ENCODE measurements at regions not wholly inside any gene's neighbourhood (a gene's known extent, or its start where the extent isn't known, plus 50 kb on each side); places are given as distances from the start of the nearest gene placed in this dataset.

DNA sequence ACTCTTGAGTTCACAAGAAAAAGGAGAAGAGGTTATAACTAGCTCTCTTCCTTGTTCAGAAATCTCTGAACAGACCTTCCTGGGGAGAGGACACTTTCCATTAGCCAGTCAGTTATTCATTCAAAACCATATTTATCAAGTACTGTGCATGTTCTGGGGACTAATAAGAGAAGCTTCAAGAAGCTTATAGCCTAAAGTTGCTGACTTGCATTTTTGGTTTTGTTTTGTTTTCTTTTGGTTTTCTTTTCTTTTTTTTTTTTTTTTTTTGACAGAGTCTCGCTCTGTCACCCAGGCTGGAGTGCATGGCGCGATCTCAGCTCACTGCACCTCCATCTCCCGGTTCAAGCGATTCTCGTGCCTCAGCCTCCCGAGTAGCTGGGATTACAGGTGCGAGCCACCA is 471.4 kb downstream of the KLF12 start:
- no peaks in the 10 kb centered on the region for H3K36me3 ChIP-seq (ENCODE audit: control insufficient read depth, insufficient read depth, low read length)
- CTCF ChIA-PET: no interaction called here
- POLR2A ChIA-PET: no interaction called here
- no peak overlapping the region for H3K4me3 ChIP-seq (ENCODE audit: low read depth, low read length)
- TF ChIP-seq, protein P1, sequence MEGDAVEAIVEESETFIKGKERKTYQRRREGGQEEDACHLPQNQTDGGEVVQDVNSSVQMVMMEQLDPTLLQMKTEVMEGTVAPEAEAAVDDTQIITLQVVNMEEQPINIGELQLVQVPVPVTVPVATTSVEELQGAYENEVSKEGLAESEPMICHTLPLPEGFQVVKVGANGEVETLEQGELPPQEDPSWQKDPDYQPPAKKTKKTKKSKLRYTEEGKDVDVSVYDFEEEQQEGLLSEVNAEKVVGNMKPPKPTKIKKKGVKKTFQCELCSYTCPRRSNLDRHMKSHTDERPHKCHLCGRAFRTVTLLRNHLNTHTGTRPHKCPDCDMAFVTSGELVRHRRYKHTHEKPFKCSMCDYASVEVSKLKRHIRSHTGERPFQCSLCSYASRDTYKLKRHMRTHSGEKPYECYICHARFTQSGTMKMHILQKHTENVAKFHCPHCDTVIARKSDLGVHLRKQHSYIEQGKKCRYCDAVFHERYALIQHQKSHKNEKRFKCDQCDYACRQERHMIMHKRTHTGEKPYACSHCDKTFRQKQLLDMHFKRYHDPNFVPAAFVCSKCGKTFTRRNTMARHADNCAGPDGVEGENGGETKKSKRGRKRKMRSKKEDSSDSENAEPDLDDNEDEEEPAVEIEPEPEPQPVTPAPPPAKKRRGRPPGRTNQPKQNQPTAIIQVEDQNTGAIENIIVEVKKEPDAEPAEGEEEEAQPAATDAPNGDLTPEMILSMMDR (IDR thresholded peaks at IDR 0.05; ENCODE audit: insufficient read depth, low read depth, low read length): no peak
- peaks cover 1% of the 10 kb centered on the region; the same call in 1 of the 2 replicates for H3K27me3 ChIP-seq (ENCODE audit: control insufficient read depth, insufficient read depth, low read length)
- no peak for DNase-seq (ENCODE audit: low read depth)

DNA sequence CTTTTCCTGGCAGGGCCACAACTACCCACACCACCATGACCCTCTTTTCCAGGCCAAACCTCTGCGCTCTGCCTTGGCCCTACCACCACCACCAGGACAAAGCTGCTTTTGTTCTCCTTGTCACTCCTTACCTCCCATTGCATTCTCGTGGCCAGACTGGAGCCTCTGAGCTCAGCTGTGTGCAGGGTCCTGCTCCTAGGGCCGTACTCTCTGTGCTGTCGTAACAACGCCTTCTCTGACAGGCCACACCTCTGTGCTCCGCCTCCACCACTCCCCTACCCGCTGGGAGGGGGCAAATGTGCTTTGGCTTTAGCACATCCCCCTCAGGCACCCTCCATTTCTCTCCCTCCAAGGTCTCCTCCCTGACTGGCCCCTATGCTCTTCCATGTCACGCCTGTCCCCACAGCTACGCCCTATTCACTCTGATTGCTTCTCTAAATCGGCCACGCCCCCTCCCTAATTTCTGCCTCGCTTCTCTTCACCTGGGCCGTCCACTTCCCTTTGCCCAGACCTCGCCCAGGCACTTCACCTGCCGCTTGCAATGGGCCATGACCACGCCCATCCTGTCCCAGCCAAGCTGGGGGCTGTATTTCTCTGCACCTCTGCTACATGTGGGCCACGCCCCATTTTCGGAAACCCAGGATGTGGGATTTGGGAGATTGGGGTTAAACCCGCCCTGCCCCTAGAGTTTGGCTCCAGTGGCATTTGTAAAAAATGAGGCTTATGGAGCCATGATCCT is 472.3 kb downstream of the KLF12 start:
- CTCF ChIA-PET: no interaction called here

DNA sequence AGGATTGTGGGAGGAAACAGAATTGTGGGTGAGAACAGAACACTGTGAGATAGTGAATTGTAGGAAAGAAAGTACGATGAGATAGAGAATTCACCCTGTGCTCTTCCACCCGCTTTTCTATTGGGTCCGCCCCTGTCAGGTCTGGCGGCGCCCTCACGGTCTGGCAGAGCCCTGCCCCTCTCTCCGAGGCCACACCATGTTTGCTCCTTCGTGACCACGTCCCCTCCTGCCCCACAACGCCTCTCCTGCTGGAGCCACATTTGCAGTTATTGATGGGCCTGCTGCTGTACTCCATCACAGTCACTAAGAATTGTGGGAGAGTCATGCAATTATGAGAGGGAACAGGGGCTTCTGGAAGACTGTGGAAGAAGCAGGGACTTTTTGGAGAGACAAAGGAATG is 473.1 kb downstream of the KLF12 start:
- Histone ChIP-seq H3K27me3 (ENCODE audit: control insufficient read depth, insufficient read depth, low read length) (no peaks in the 10 kb centered on the region), H3K4me3 (ENCODE audit: low read depth, low read length) (no peak overlapping the region), H3K36me3 (ENCODE audit: control insufficient read depth, insufficient read depth, low read length) (no peaks in the 10 kb centered on the region)
- no peak for DNase-seq (ENCODE audit: low read depth)
- CTCF ChIA-PET: no interaction called here
- TF ChIP-seq, protein P1 (IDR thresholded peaks at IDR 0.05; ENCODE audit: insufficient read depth, low read depth, low read length): no peak
- POLR2A ChIA-PET: no interaction called here

More for the DNA sequence above, 472.3 kb downstream of the KLF12 start:
- no peaks in the 10 kb centered on the region for H3K27me3 ChIP-seq (ENCODE audit: control insufficient read depth, insufficient read depth, low read length)
- TF ChIP-seq, protein P1 (IDR thresholded peaks at IDR 0.05; ENCODE audit: insufficient read depth, low read depth, low read length): no peak
- no peaks in the 10 kb centered on the region for H3K36me3 ChIP-seq (ENCODE audit: control insufficient read depth, insufficient read depth, low read length)
- DNase-seq (ENCODE audit: low read depth): no peak
- POLR2A ChIA-PET: no interaction called here
- no peak overlapping the region for H3K4me3 ChIP-seq (ENCODE audit: low read depth, low read length)

DNA sequence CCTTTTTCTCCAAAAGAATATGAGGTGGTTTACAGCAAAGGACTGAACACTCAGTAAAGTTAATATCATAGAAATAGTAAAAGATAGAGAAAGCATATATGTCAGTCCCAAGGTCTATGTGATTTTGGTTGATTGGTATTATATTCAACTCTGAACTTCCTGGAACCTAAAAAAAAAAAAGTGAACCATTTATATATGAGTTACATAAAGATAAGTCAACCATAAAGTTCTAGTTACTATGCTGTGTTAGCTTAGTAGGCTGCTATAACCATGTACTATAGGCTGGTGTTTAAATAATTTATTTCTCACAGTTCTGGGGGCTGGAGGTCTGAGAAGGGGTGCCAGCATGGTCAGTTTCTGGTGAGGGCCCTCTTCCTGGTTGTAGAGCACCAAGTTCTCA is 475.6 kb downstream of the KLF12 start:
- TF ChIP-seq, protein P1 (IDR thresholded peaks at IDR 0.05; ENCODE audit: insufficient read depth, low read depth, low read length): no peak
- Histone ChIP-seq H3K4me3 (ENCODE audit: low read depth, low read length) (no peak overlapping the region), H3K27me3 (ENCODE audit: control insufficient read depth, insufficient read depth, low read length) (no peaks in the 10 kb centered on the region), H3K36me3 (ENCODE audit: control insufficient read depth, insufficient read depth, low read length) (no peaks in the 10 kb centered on the region)
- POLR2A ChIA-PET: no interaction called here
- DNase-seq (ENCODE audit: low read depth): no peak
- CTCF ChIA-PET: interaction anchor here (1.1 kb wide), 1 partner anchor 11 kb away, joined by 3 read pairs; no protein-coding TSS in a partner anchor

DNA sequence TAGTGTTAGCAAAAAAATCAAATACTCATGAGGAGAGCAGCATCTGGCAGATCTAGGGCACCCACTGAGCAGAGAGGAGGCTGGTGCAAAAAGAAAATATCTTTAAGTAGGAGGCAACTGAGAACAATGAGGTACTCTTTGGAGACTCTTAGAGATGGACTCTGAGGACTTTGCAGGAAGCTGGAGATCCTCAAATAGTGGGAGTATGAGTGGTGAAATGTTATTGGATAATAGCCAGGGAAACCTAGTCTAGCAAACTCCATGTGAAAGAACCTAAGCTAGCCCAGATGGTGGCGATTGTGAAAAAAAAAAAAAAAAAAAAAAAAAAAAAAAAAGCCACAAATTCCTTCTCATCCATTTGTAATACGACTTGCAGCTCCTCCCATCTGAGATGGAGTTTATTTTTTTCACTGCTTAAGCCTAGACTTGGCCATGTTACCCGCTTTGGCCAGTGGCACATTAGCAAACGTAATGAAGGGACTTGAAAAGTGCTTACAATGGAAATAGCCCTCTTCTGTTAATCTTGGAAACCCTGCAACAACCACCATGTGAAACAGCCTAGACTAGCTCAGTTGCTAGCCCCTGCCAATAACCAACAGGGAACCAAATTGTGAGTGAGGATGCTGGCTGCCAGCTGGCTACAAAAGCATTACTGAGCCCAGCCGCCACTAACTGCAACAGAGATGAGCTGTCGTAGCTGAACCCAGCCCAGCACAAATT is 476.2 kb downstream of the KLF12 start:
- CTCF ChIA-PET: interaction anchor here (0.6 to 1.1 kb wide), 3 partner anchors 10 to 78 kb away, joined by 3 read pairs; no protein-coding TSS in a partner anchor
- no peak for DNase-seq (ENCODE audit: low read depth)

More for the DNA sequence above, 476.2 kb downstream of the KLF12 start:
- no peaks in the 10 kb centered on the region for H3K36me3 ChIP-seq (ENCODE audit: control insufficient read depth, insufficient read depth, low read length)
- H3K4me3 ChIP-seq (ENCODE audit: low read depth, low read length): no peak overlapping the region
- no peaks in the 10 kb centered on the region for H3K27me3 ChIP-seq (ENCODE audit: control insufficient read depth, insufficient read depth, low read length)
- POLR2A ChIA-PET: no interaction called here
- TF ChIP-seq, protein P1 (IDR thresholded peaks at IDR 0.05; ENCODE audit: insufficient read depth, low read depth, low read length): no peak
